Fibroblast of pulmonary artery (primary cell): ENCODE measurements at regions not wholly inside any gene's neighbourhood (a gene's known extent, or its start where the extent isn't known, plus 50 kb on each side); places are given as distances from the start of the nearest gene placed in this dataset.

ENCODE experiments used
- DNase-seq: peaks from one replicate; pipeline ENCODE4 v3.0.0-alpha.2; 2010; ENCODE audit warnings: low read depth
- H3K4me3 ChIP-seq: replicated peaks from 2 replicates; pipeline ENCODE4 v1.5.1; 2011; ENCODE audit warnings: low read depth, mild to moderate bottlenecking, control low read depth, low read length, moderate library complexity
- TF ChIP-seq, protein P1 (sequence below): IDR thresholded peaks from 2 replicates; pipeline ENCODE4 v1.5.1; 2011; ENCODE audit warnings: mild to moderate bottlenecking, control low read depth, low read length, inconsistent platforms; ENCODE audit errors: missing control alignments

GRCh38 chr13:80753866-80754265 is 412.9 kb upstream of the SPRY2 start:
- DNase-seq = no peak
- no peak overlapping the region for H3K4me3 ChIP-seq
- TF ChIP-seq, protein P1, sequence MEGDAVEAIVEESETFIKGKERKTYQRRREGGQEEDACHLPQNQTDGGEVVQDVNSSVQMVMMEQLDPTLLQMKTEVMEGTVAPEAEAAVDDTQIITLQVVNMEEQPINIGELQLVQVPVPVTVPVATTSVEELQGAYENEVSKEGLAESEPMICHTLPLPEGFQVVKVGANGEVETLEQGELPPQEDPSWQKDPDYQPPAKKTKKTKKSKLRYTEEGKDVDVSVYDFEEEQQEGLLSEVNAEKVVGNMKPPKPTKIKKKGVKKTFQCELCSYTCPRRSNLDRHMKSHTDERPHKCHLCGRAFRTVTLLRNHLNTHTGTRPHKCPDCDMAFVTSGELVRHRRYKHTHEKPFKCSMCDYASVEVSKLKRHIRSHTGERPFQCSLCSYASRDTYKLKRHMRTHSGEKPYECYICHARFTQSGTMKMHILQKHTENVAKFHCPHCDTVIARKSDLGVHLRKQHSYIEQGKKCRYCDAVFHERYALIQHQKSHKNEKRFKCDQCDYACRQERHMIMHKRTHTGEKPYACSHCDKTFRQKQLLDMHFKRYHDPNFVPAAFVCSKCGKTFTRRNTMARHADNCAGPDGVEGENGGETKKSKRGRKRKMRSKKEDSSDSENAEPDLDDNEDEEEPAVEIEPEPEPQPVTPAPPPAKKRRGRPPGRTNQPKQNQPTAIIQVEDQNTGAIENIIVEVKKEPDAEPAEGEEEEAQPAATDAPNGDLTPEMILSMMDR = no peak

GRCh38 chr13:80751854-80752253 is 410.9 kb upstream of the SPRY2 start:
- TF ChIP-seq, protein P1 = no peak
- no peak for DNase-seq
- no peak overlapping the region for H3K4me3 ChIP-seq

GRCh38 chr13:80744147-80744914 is 403.4 kb upstream of the SPRY2 start:
- DNase-seq = no peak
- TF ChIP-seq, protein P1 = no peak

GRCh38 chr13:80742033-80742432 is 401.1 kb upstream of the SPRY2 start:
- TF ChIP-seq, protein P1 = no peak
- DNase-seq = no peak
- no peak overlapping the region for H3K4me3 ChIP-seq

More at GRCh38 chr13:80744147-80744914, 403.4 kb upstream of the SPRY2 start:
- no peak overlapping the region for H3K4me3 ChIP-seq

DNA sequence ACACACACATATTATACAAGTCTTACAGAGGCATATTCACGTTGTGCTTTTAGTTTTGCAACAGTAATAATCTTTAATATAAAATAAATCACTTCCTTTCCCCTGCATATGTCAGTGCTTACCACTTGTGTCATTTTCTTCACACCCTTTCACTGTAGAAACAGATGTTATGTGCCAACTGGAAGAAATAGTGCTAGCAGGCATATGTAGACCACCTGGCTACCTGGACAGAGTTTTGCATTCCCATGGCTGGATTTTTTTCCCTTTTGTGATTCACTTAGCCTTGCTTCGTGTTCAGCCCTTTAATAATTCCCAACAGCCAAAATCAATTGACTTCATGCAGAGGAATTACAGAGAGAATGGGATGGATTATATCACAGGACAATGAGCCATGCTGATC is 399.1 kb upstream of the SPRY2 start:
- H3K4me3 ChIP-seq = no peak overlapping the region
- DNase-seq = no peak
- TF ChIP-seq, protein P1 = no peak

DNA sequence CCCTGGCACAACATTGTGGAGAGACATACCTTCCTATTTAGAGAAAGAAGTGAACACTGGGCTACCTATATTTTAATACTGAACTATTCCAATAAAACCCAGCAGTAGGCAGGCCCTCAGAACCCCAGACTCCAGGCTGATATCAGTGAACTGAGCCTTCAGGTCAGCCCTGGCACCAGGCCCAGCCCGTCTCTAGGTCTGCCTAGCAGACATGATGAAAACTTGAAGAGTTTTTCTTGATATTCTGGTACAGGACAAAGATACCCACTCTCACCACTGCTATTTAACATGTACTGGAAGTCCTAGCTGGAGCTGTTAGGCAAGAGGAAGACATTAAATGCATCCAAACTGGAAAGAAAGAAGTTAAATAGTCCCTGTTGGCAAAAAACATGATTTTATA is 396.6 kb upstream of the SPRY2 start:
- DNase-seq = no peak
- TF ChIP-seq, protein P1 = no peak

More for the DNA sequence above, 396.6 kb upstream of the SPRY2 start:
- H3K4me3 ChIP-seq = no peak overlapping the region
